Fibroblast of lung (primary cell): ENCODE measurements at regions not wholly inside any gene's neighbourhood (a gene's known extent, or its start where the extent isn't known, plus 50 kb on each side); places are given as distances from the start of the nearest gene placed in this dataset.

Experiments used
- CTCF ChIP-seq, 2 donors: IDR thresholded peaks in 1 of 2; conservative IDR thresholded peaks in 1 of 2; 1 replicate in 1 of 2; 2 replicates in 1 of 2; pipeline ENCODE4 v1.5.1; 2011 to 2012; ENCODE audit warnings: low read length in 2 of 2, control low read depth in 1 of 2, inconsistent platforms in 1 of 2, low read depth in 1 of 2, mild to moderate bottlenecking in 1 of 2
- EZH2 ChIP-seq: IDR thresholded peaks from 2 replicates; pipeline ENCODE4 v1.5.1; 2012; ENCODE audit warnings: low read length, control low read depth, mild to moderate bottlenecking; ENCODE audit errors: missing control alignments

DNA sequence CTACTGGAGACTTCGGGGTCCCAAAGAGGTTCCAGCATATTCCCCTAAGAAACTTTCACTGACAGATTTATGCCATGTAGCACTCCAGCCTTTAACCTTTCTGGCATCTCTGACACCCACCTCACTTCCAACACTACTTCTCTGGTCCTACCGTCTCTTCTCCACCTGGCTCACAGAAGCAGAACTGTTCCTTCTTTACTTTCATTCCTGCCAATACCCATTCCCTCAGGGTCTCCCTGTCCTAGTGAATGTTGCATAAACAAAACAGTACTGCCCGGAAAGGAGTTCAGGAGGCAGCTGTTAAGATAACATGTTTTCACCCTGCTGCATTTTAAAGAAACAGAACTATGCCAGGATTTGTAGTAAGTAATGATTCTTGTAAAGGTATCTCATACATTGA, 136.0 kb upstream of the MIR17HG start:
- TF ChIP-seq EZH2 (no peak), CTCF (conservative IDR thresholded peaks at IDR 0.05 in 1 of 2, IDR thresholded peaks at IDR 0.05 in 1 of 2; ENCODE audit: low read depth in 1 of 2, low read length in 2 of 2) (no peak)
